ENCODE measurements at regions not wholly inside any gene's neighbourhood (a gene's known extent, or its start where the extent isn't known, plus 50 kb on each side); places are given as distances from the start of the nearest gene placed in this dataset.

- DNase-seq (ENCODE audit: insufficient read length, low spot score) (no peak), FAIRE-seq (no peak)
Observed at GRCh38 chr2:121043827-121044222, 241.2 kb downstream of the TFCP2L1 start.

DNA sequence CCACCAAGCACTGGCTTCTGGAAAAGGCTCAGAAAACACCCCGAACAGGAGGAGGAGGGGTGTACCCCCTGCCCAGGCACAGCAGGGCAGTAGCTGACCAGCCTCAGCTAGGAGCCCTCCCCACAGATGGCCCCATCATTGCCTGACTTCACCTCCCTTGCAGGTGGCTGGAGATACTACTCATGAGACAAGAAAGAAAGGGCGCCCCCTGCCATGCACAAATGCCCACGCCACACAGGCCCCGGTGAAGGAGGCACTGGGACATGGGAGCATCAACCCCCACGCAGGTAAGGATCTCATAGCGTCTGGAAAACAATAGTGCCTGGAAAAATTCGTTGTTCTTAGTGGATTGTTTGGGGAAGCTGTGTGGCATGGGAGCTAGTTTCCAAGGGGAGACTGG is 240.6 kb downstream of the TFCP2L1 start:
- DNase-seq (ENCODE audit: insufficient read length, low spot score) = no peak
- TF ChIP-seq CTCF (IDR thresholded peaks at IDR 0.05; ENCODE audit: insufficient read depth, missing control alignments) = no peak
- FAIRE-seq = no peak

More at GRCh38 chr2:121043827-121044222, 241.2 kb downstream of the TFCP2L1 start:
- TF ChIP-seq CTCF (IDR thresholded peaks at IDR 0.05; ENCODE audit: insufficient read depth, missing control alignments) = no peak

GRCh38 chr2:121045245-121045644 is 239.8 kb downstream of the TFCP2L1 start:
- DNase-seq (ENCODE audit: insufficient read length, low spot score) (no peak), FAIRE-seq (no peak)
- no peak for TF ChIP-seq CTCF (IDR thresholded peaks at IDR 0.05; ENCODE audit: insufficient read depth, missing control alignments)

GRCh38 chr2:121046335-121046734 is 238.7 kb downstream of the TFCP2L1 start:
- no peak for TF ChIP-seq CTCF (IDR thresholded peaks at IDR 0.05; ENCODE audit: insufficient read depth, missing control alignments)
- DNase-seq (ENCODE audit: insufficient read length, low spot score) (no peak), FAIRE-seq (no peak)

DNA sequence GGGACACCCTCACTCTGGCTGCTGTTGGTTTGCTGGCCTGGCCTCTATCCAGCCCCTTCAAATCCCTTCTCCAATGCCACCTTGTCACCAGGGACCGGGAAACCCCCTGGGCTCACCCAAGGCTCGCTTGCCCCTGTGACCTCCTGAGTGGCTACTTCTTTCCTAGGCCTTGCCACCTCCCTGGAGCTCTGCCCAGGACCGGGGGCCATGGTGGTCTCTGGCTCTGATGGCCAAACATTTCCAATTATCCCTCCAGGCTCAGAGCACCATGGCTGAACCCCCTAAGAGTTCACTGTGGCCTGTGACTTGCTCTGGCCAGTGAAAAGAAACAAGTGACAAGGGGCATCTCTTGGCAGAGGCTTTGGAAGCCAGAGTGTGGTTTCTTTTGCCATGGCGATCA is 237.6 kb downstream of the TFCP2L1 start:
- DNase-seq (ENCODE audit: insufficient read length, low spot score) (no peak), FAIRE-seq (no peak)
- TF ChIP-seq CTCF (IDR thresholded peaks at IDR 0.05; ENCODE audit: insufficient read depth, missing control alignments) = no peak

DNA sequence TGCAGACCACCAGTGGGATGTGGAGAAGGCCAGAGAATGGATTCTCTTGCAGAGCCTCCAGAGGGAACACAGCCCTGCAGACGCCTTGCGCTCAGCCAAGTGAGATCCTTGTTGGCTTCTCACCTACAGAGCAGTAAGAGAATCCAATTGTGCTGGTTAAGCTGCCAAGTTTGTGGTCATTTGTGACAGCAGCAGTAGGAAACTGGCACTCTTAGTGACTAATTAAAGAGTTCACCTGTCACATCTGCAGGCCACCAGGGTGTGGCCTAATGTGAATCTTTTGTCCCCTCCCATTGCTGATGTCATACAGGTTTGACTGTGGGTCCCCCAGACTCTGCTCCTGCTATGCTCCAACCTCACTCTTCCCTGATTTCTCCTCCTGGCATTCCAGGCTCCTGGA is 235.9 kb downstream of the TFCP2L1 start:
- no peak for TF ChIP-seq CTCF (IDR thresholded peaks at IDR 0.05; ENCODE audit: insufficient read depth, missing control alignments)
- DNase-seq (ENCODE audit: insufficient read length, low spot score) (no peak), FAIRE-seq (no peak)

- DNase-seq (ENCODE audit: insufficient read length, low spot score) (no peak), FAIRE-seq (no peak)
- TF ChIP-seq CTCF (IDR thresholded peaks at IDR 0.05; ENCODE audit: insufficient read depth, missing control alignments) = no peak
Observed at GRCh38 chr2:121049950-121050585, 234.9 kb downstream of the TFCP2L1 start.

Data from D721Med (cell line).